ENCODE measurements at regions not wholly inside any gene's neighbourhood (a gene's known extent, or its start where the extent isn't known, plus 50 kb on each side); places are given as distances from the start of the nearest gene placed in this dataset.

- no peak for DNase-seq
- Histone ChIP-seq H2AK5ac (ENCODE audit: insufficient read length, low read length) (no peak overlapping the region), H4K5ac (ENCODE audit: insufficient read length, low read depth, low read length) (no peak overlapping the region), H3K56ac (ENCODE audit: insufficient read length, low read depth, low read length) (no peak overlapping the region), H3K14ac (ENCODE audit: insufficient read depth, low read length) (no peak overlapping the region), H3K9ac (ENCODE audit: extremely low read depth, insufficient read length, low read length) (no peak overlapping the region), H3K4ac (ENCODE audit: low read depth, low read length) (no peak overlapping the region), H3K23ac (ENCODE audit: insufficient read length, low read depth, low read length) (no peak overlapping the region), H3K79me1 (ENCODE audit: insufficient read depth, low read depth, low read length, poor library complexity, severe bottlenecking) (no peaks in the 10 kb centered on the region), H3K23me2 (ENCODE audit: insufficient read length, low read depth, low read length, poor library complexity, severe bottlenecking) (no peaks in the 10 kb centered on the region), H3K79me2 (ENCODE audit: insufficient read depth, low read length) (no peaks in the 10 kb centered on the region), H2BK15ac (ENCODE audit: low read depth, low read length) (no peak overlapping the region), H2AFZ (ENCODE audit: low read length) (no peak overlapping the region), H3T11ph (ENCODE audit: low read length) (no peak overlapping the region), H3K27me3 (ENCODE audit: insufficient read depth, low read length) (no peaks in the 10 kb centered on the region), H3K18ac (ENCODE audit: insufficient read length, low read depth, low read length) (no peak overlapping the region), H3K27ac (ENCODE audit: insufficient read length, low read depth, low read length) (no peak overlapping the region), H2BK5ac (ENCODE audit: insufficient read length, low read length) (no peak overlapping the region), H2BK120ac (ENCODE audit: low read depth, low read length, poor library complexity, severe bottlenecking) (no peak overlapping the region), H2BK12ac (ENCODE audit: insufficient read length, low read depth, low read length) (no peak overlapping the region), H3K9me3 (ENCODE audit: control insufficient read depth, low read depth, low read length) (no peaks in the 10 kb centered on the region), H3K4me2 (ENCODE audit: insufficient read depth, insufficient read length, low read length) (no peak overlapping the region), H3K4me1 (ENCODE audit: insufficient read depth, low read length) (no peaks in the 10 kb centered on the region), H2BK20ac (ENCODE audit: low read depth, low read length, poor library complexity, severe bottlenecking) (no peak overlapping the region), H4K20me1 (ENCODE audit: control insufficient read depth, insufficient read depth, insufficient read length) (no peaks in the 10 kb centered on the region), H4K91ac (ENCODE audit: insufficient read length, low read depth, low read length) (no peak overlapping the region), H4K8ac (replicated peaks; ENCODE audit: insufficient read length, low read depth, low read length) (no peak overlapping the region)
- WGBS (ENCODE audit: extremely low coverage, insufficient read length, low lambda C conversion rate): no CpG with 5 or more reads among the region's 1 CpG
- H3K4me3 Mint-ChIP-seq: no peak overlapping the region
- no peaks in the 10 kb centered on the region for H3K36me3 Mint-ChIP-seq (ENCODE audit: insufficient read depth in 1 of 3, low read depth in 3 of 3)
- H3K9me3 Mint-ChIP-seq: no peaks in the 10 kb centered on the region
- no peaks in the 10 kb centered on the region for H3K27me3 Mint-ChIP-seq (ENCODE audit: low read depth)
- no peaks in the 10 kb centered on the region; a peak in 1 of 4 replicates for H3K4me1 Mint-ChIP-seq
- H3K27ac Mint-ChIP-seq: no peak overlapping the region
- no peak for TF ChIP-seq CTCF (conservative IDR thresholded peaks at IDR 0.05)
Measured at GRCh38 chr18:67241299-67241698, 275.2 kb downstream of the DSEL start.
